Left renal cortex interstitium (tissue), 4 donors: ENCODE measurements at regions not wholly inside any gene's neighbourhood (a gene's known extent, or its start where the extent isn't known, plus 50 kb on each side); places are given as distances from the start of the nearest gene placed in this dataset.

Source experiments
- DNase-seq, 4 donors: peaks; one replicate each; pipeline ENCODE4 v3.0.0-alpha.2; 2013; ENCODE audit warnings: low read depth in 4 of 4, low spot score in 2 of 4, missing footprints in 1 of 4

GRCh38 chr16:85252461-85252860 is 140.2 kb upstream of the CIBAR2 start:
- DNase-seq, result no peak

DNA sequence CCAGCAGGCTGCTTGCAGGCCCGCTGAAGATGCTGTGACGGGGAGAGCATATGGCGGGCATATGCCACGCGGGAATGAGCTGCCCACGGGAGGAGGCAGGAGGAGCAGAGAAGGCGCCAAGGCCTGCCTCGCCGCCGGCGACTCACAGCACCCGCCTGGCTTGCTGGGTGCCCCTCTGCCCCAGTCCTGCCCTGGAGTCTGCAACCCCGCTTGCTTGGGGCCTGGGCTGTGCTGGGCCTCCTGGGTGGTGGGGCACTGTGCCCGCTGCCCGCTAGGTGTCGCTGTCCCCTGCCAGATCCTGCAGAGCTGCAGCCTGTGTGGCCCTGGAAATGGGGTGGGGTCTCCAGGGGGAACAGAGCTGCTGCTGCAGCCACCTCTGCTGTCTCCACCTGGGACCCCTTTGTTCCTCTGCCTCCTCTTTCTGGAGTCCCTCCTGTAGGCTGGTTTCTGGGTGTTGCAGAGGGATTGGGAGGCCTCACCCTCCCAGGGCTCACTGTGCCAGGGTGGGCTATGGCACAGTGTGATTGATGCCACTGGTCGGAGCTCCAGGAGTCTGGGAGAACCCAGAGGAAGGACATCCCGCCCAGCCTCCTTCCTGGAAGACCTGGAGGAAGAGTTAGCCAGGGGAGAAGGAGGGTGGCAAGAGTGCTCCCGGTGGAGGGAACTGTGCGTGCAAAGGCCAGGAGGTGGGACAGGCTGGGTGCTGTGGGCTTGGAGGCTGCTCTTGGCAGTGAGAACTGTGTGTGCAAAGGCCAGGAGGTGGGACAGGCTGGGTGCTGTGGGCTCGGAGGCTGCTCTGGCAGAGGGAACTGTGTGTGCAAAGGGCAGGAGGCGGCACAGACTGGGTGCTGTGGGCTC is 141.0 kb upstream of the CIBAR2 start:
- DNase-seq, result no peak

- no peak for DNase-seq
Measured at GRCh38 chr16:85254051-85254450, 141.8 kb upstream of the CIBAR2 start.

GRCh38 chr16:85254921-85255320 is 142.6 kb upstream of the CIBAR2 start:
- no peak for DNase-seq

DNA sequence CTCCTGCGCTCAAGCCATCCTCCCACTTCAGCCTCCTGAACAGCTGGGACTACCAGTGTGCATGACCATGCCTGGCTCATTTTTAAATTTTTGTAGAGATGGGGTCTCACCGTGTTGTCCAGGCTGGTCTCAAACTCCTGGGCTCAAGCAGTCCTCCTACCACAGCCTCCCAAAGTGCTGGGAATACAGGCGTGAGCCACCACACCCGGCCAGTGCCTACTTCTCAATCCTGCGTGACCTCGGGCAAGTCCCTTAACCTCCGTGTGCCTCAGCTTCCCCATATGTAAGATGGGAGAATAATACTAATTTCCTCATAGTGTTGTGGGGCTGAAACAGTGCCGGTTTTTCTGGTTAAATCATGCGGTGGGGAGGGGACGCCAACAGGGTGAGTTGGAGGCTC is 143.5 kb upstream of the CIBAR2 start:
- DNase-seq, result no peak

- DNase-seq, result no peak
Measured at GRCh38 chr16:85256190-85256739, 144.0 kb upstream of the CIBAR2 start.

DNA sequence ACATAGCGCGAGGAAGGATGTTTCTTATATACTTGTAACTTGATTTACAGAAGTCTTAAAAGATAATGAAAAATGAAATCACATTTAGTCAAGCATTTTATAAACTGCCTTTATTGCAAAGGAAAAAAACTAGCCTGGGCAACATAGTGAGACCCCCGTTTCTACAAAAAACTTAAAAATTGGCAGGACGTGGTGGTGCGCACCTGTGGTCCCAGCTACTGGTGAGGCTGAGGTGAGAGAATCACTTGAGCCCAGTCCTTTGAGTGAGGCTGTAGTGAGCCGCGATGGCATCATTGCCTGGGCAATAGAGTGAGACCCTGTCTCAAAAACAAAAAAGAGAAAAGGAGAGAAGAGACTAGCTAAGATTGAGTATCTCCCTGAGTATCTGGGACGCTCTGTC is 145.2 kb upstream of the CIBAR2 start:
- DNase-seq, result no peak

GRCh38 chr16:85258166-85258565 is 145.9 kb upstream of the CIBAR2 start:
- DNase-seq, result no peak

- no peak for DNase-seq
Measured at GRCh38 chr16:85258629-85259028, 146.4 kb upstream of the CIBAR2 start.

- no peak for DNase-seq
Measured at GRCh38 chr16:85259115-85259831, 147.0 kb upstream of the CIBAR2 start.

DNA sequence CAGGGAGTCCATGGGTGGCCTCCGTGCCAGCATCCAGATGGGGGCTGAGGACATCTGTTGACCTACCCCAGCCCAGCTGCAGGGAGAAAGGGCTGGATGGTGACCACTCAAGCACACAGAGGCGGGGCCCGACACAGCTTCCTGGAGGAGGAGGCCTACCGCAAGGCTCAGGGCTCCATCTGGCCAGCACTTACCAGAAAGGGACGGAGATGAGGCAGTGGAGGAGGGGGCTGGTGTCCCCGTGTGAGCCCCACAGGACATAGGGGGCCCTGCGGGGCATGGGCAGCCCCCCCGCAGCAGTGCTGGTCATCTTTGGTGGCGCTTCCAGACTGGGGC is 147.5 kb upstream of the CIBAR2 start:
- DNase-seq, result no peak

- DNase-seq, result no peak
Measured at GRCh38 chr16:85261204-85261603, 148.9 kb upstream of the CIBAR2 start.

DNA sequence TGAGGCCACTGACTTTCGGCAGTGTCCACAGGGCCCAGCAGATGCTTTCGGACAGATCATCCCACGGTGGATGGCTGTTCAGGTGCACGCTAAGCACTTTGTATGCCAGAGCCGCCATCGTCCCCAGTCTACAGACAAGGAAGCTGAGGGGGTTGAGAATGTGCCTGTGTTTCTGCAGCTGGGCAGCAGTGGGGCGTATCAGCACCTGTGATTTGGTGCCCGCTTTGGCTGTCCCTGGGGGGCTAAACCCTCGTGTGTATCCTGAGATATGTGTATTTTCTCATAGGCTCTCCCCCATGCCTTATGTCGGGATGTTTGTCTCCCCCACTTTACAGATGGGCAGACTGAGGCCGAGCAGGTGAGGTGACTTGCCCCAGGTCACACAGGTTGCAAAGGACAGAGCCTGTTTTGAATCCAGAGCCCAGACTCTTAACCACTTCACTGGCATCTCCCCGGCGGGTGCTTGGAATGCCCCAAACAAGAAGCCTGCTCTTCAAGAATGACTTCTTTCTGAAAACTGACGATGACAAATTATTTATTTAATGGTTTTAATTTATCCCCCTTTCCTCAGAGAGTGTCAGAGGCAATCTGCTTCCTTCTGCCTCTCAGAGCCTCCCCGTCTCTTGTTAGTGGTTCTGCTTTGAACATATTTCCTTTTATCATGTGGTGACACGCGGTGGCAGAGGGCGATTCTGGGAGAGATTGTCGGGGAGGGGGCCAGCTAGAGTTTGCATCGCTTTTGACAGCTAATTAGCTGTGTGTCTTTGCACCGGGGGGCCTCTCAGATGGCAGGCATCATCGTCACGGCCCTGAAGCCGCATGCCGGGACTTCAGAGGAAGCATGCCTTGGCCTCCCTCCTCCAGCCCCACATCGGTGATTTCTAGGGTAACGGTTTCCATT is 149.6 kb upstream of the CIBAR2 start:
- no peak for DNase-seq

- no peak for DNase-seq
Measured at GRCh38 chr16:85262558-85263238, 150.4 kb upstream of the CIBAR2 start.

- no peak for DNase-seq
Measured at GRCh38 chr16:85263239-85263585, 150.9 kb upstream of the CIBAR2 start.

GRCh38 chr16:85264752-85265151 is 152.5 kb upstream of the CIBAR2 start:
- DNase-seq, result no peak

DNA sequence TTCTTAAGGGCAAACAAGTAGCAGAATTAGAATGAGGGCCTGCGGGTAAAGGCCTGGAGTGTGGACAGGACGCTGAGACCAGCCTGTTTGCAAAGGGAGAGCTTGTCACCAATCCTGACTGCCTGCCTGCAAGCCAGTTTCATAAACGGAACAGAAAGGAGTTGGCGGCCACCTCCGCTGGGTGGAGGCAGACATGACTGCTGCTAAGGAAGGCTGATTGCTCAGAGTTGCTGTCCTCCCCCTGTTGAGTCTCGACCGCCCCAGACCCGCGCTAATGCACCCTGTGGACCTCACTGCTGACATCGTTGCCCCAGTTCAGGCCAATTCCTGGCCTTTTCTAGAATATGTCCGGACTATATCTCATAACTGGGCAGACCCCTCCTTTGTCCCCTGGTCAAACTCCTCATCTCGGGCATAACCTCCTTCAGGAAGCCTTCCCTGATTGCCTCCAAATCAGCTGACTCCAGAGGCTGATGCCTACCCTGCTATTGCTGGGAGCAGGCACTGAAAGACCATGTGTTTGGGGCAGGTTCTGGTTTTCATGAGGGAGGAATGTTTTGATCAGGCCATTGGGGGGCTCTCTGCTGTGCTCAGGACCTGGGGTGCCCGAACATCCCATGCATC is 153.0 kb upstream of the CIBAR2 start:
- DNase-seq, result no peak

GRCh38 chr16:85265810-85266209 is 153.5 kb upstream of the CIBAR2 start:
- DNase-seq, result no peak

DNA sequence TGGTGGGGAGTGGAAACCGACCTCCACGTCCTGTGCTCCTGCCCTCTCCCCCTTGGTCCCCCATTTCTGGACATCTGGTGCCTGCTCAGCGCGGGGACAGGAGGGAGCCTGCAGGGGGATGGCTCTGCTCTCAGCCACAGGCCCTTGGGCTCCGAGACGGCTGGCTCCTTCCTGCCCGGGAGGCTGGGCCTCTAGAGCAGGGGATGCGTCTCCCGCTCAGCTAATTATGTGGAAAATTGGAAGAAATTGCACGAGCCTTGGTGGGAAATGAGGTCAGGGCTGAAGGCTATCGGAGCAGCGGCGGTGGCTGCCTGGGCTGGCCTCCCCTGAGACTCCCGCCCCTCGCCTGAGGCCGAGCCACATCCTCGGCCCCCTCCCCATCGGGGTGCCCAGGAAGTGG is 154.6 kb upstream of the CIBAR2 start:
- DNase-seq, result no peak

DNA sequence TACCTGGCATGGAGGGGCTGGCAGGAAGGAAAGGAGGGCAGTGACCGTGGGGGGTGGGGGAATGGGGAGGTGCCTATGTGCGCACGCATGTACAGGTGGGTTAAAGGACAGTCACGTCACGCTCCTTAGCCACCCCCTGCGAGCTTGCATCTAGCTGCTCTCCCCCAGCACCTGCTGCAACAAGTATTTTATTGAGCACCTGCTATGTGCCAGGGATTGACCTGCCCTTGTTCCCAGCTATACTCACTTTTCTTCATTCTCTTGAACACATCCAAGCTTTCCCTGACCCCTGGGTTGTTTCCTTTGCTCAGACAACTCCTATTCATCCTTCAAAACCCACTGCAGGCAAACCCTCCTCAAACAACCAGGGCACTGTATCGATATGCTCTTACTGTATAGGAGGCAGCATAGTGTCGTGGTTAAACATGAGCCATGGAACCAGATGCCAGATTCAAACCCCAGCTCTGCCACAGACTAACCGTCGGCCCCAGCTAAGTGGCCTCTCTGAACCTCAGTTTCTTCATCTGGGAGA is 155.2 kb upstream of the CIBAR2 start:
- DNase-seq, result no peak
